Liver (tissue), 8 donors: ENCODE measurements at regions not wholly inside any gene's neighbourhood (a gene's known extent, or its start where the extent isn't known, plus 50 kb on each side); places are given as distances from the start of the nearest gene placed in this dataset.

Experiments
- DNase-seq: peaks from one replicate; pipeline ENCODE4 v3.0.0-alpha.2; 2017; ENCODE audit warnings: low spot score
- H3K27ac ChIP-seq, 2 donors: one replicate each; pipeline ENCODE4 v1.7.0; 2013; ENCODE audit warnings: inconsistent platforms in 2 of 2, low read length in 2 of 2, control low read depth in 1 of 2, low read depth in 1 of 2, mild to moderate bottlenecking in 1 of 2
- H3K27me3 ChIP-seq, 4 donors: one replicate each; pipeline versions ENCODE4 v1.6.1 to v1.7.0; 2013; ENCODE audit warnings: low read length in 3 of 4, inconsistent platforms in 1 of 4, mild to moderate bottlenecking in 1 of 4, moderate library complexity in 1 of 4; ENCODE audit not compliant: control insufficient read depth in 4 of 4, insufficient read depth in 4 of 4
- H3K36me3 ChIP-seq, 4 donors: one replicate each; pipeline versions ENCODE4 v1.6.1 to v1.7.0; 2013; ENCODE audit warnings: low read length in 3 of 4, mild to moderate bottlenecking in 3 of 4, low read depth in 1 of 4, moderate library complexity in 1 of 4; ENCODE audit not compliant: control insufficient read depth in 4 of 4, insufficient read depth in 3 of 4
- H3K4me1 ChIP-seq, 4 donors: one replicate each; pipeline versions ENCODE4 v1.6.1 to v1.7.0; 2013; ENCODE audit warnings: low read length in 3 of 4, mild to moderate bottlenecking in 3 of 4, moderate library complexity in 1 of 4; ENCODE audit not compliant: control insufficient read depth in 4 of 4, insufficient read depth in 4 of 4
- H3K4me3 ChIP-seq, 3 donors: one replicate each; pipeline versions ENCODE4 v1.6.1 to v1.7.0; 2013; ENCODE audit warnings: low read length in 3 of 3, control low read depth in 1 of 3, low read depth in 1 of 3, mild to moderate bottlenecking in 1 of 3
- H3K9ac ChIP-seq, 2 donors: one replicate each; pipeline ENCODE4 v1.7.0; 2013; ENCODE audit warnings: low read length in 2 of 2, mild to moderate bottlenecking in 2 of 2, moderate library complexity in 2 of 2, control low read depth in 1 of 2, low read depth in 1 of 2
- H3K9me3 ChIP-seq, 4 donors: one replicate each; pipeline versions ENCODE4 v1.6.1 to v1.7.0; 2013; ENCODE audit warnings: low read length in 3 of 4; ENCODE audit not compliant: control insufficient read depth in 4 of 4
- ATF3 ChIP-seq: IDR thresholded peaks from 2 replicates; pipeline ENCODE4 v1.6.1; 2016; ENCODE audit warnings: antibody characterized with exemption
- CTCF ChIP-seq: fragments of 150-350 bp; IDR thresholded peaks from 2 replicates; pipeline ENCODE4 v1.5.1; 2017; ENCODE audit warnings: improper control_type of control experiment, low read depth, low read length; ENCODE audit not compliant: missing input control
- EGR1 ChIP-seq, 2 donors: IDR thresholded peaks; 2 replicates each; pipeline ENCODE4 v1.6.1; 2016 to 2018; ENCODE audit warnings: antibody characterized with exemption in 2 of 2, low read depth in 2 of 2
- FOXA1 ChIP-seq: IDR thresholded peaks from 2 replicates; pipeline ENCODE4 v1.6.1; 2016; ENCODE audit warnings: antibody characterized with exemption
- FOXA2 ChIP-seq: IDR thresholded peaks from 2 replicates; pipeline ENCODE4 v1.6.1; 2016; ENCODE audit warnings: antibody characterized with exemption
- GABPA ChIP-seq, 2 donors: IDR thresholded peaks in 1 of 2; conservative IDR thresholded peaks in 1 of 2; 2 replicates each; pipeline ENCODE4 v1.6.1; 2016; ENCODE audit warnings: antibody characterized with exemption in 2 of 2, mild to moderate bottlenecking in 1 of 2, moderate library complexity in 1 of 2
- HNF4A ChIP-seq, 2 donors: conservative IDR thresholded peaks; 2 replicates each; pipeline ENCODE4 v1.6.1; 2016; ENCODE audit warnings: antibody characterized with exemption in 2 of 2, mild to moderate bottlenecking in 2 of 2
- HNF4G ChIP-seq: IDR thresholded peaks from 2 replicates; pipeline ENCODE4 v1.6.1; 2016; ENCODE audit warnings: antibody characterized with exemption
- JUND ChIP-seq, 2 donors: IDR thresholded peaks; 2 replicates each; pipeline ENCODE4 v1.6.1; 2016; ENCODE audit warnings: antibody characterized with exemption in 2 of 2
- MAX ChIP-seq: IDR thresholded peaks from 2 replicates; pipeline ENCODE4 v1.6.1; 2016; ENCODE audit warnings: antibody characterized with exemption
- NR2F2 ChIP-seq: IDR thresholded peaks from 2 replicates; pipeline ENCODE4 v1.6.1; 2016; ENCODE audit warnings: antibody characterized with exemption
- RAD21 ChIP-seq, 2 donors: IDR thresholded peaks; 2 replicates each; pipeline ENCODE4 v1.6.1; 2016; ENCODE audit warnings: antibody characterized with exemption in 2 of 2, mild to moderate bottlenecking in 2 of 2
- REST ChIP-seq: IDR thresholded peaks from 2 replicates; pipeline ENCODE4 v1.6.1; 2016; ENCODE audit warnings: antibody characterized with exemption, mild to moderate bottlenecking
- RXRA ChIP-seq, 2 donors: IDR thresholded peaks; 2 replicates each; pipeline ENCODE4 v1.6.1; 2017 to 2018; ENCODE audit warnings: antibody characterized with exemption in 2 of 2, mild to moderate bottlenecking in 1 of 2
- SP1 ChIP-seq: IDR thresholded peaks from 2 replicates; pipeline ENCODE4 v1.6.1; 2018; ENCODE audit warnings: antibody characterized with exemption, mild to moderate bottlenecking
- TAF1 ChIP-seq: conservative IDR thresholded peaks from 2 replicates; pipeline ENCODE4 v1.6.1; 2016; ENCODE audit warnings: antibody characterized with exemption, mild to moderate bottlenecking
- YY1 ChIP-seq: IDR thresholded peaks from 2 replicates; pipeline ENCODE4 v1.6.1; 2016; ENCODE audit warnings: antibody characterized with exemption, mild to moderate bottlenecking
- ZBTB33 ChIP-seq: IDR thresholded peaks from 2 replicates; pipeline ENCODE4 v1.6.1; 2016; ENCODE audit warnings: antibody characterized with exemption
- WGBS: extraction: QIAGEN DNeasy Blood & Tissue Kit; methylation state at CpG from one replicate; pipeline ENCODE4 v1.1.7; 2013; 5-methylcytosine and 5-hydroxymethylcytosine counted together
- donor health status: healthy.
- donor health status: healthy.
- donor health status: healthy.
- donor health status: healthy.
- donor health status: healthy.

- Histone ChIP-seq H3K36me3 (no peaks in the 10 kb centered on the region), H3K9ac (no peak overlapping the region), H3K27ac (no peak overlapping the region), H3K27me3 (no peaks in the 10 kb centered on the region), H3K9me3 (no peaks in the 10 kb centered on the region), H3K4me3 (no peak overlapping the region), H3K4me1 (no peaks in the 10 kb centered on the region)
- 100% methylated on average over 1 of the region's 1 CpG for WGBS
- no peak for DNase-seq
- no peak for TF ChIP-seq JUND (IDR thresholded peaks at IDR 0.05)
- TF ChIP-seq YY1, result no peak
- TF ChIP-seq RXRA (IDR thresholded peaks at IDR 0.05), result no peak
- no peak for TF ChIP-seq HNF4A (conservative IDR thresholded peaks at IDR 0.05)
- no peak for TF ChIP-seq MAX
- no peak for TF ChIP-seq ATF3
- no peak for TF ChIP-seq EGR1 (IDR thresholded peaks at IDR 0.05; ENCODE audit: low read depth in 2 of 2)
- TF ChIP-seq CTCF, result no peak
- TF ChIP-seq GABPA (IDR thresholded peaks at IDR 0.05 in 1 of 2, conservative IDR thresholded peaks at IDR 0.05 in 1 of 2), result no peak
- no peak for TF ChIP-seq SP1
- TF ChIP-seq HNF4G, result no peak
- no peak for TF ChIP-seq FOXA1
- no peak for TF ChIP-seq RAD21 (IDR thresholded peaks at IDR 0.05)
- no peak for TF ChIP-seq TAF1
- no peak for TF ChIP-seq REST
- no peak for TF ChIP-seq ZBTB33
Observed at GRCh38 chr7:88366845-88367244, 60.2 kb upstream of the STEAP4 start.

- H3K27me3 ChIP-seq, result no peaks in the 10 kb centered on the region
- no peak overlapping the region for H3K27ac ChIP-seq
- H3K4me3 ChIP-seq, result no peak overlapping the region
- 86% methylated on average over 2 of the region's 2 CpGs for WGBS
- H3K9ac ChIP-seq, result no peak overlapping the region
- DNase-seq, result no peak
- TF ChIP-seq ZBTB33 (no peak), TAF1 (no peak), RXRA (IDR thresholded peaks at IDR 0.05) (no peak), MAX (no peak), RAD21 (IDR thresholded peaks at IDR 0.05) (no peak), HNF4A (conservative IDR thresholded peaks at IDR 0.05) (no peak), FOXA2 (no peak), EGR1 (IDR thresholded peaks at IDR 0.05; ENCODE audit: low read depth in 2 of 2) (no peak), CTCF (no peak), HNF4G (no peak), GABPA (IDR thresholded peaks at IDR 0.05 in 1 of 2, conservative IDR thresholded peaks at IDR 0.05 in 1 of 2) (no peak), NR2F2 (no peak), JUND (IDR thresholded peaks at IDR 0.05) (no peak)
- H3K36me3 ChIP-seq, result no peaks in the 10 kb centered on the region
- peaks cover 0 to 2% (median 0%) of the 10 kb centered on the region in 4 donors for H3K9me3 ChIP-seq
- peaks cover 0 to 2% (median 0%) of the 10 kb centered on the region in 4 donors for H3K4me1 ChIP-seq
Observed at GRCh38 chr7:88363869-88364268, 57.2 kb upstream of the STEAP4 start.
